Neural progenitor cell (in vitro differentiated cells): ENCODE measurements at regions not wholly inside any gene's neighbourhood (a gene's known extent, or its start where the extent isn't known, plus 50 kb on each side); places are given as distances from the start of the nearest gene placed in this dataset.

Experiments
- DNase-seq: peaks from one replicate; pipeline ENCODE4 v3.0.0-alpha.2; 2016; ENCODE audit warnings: low spot score
- H2AFZ ChIP-seq: fragments of 200-600 bp; sonication (generic); replicated peaks from 2 replicates; pipeline ENCODE4 v1.6.1; 2016; ENCODE audit warnings: antibody characterized with exemption
- H3F3A ChIP-seq: fragments of 200-600 bp; sonication (generic); 2 replicates; pipeline ENCODE4 v1.6.1; 2016; ENCODE audit warnings: antibody characterized with exemption, low read depth
- H3K27ac ChIP-seq: fragments of 200-600 bp; sonication (generic); 2 replicates; pipeline ENCODE4 v1.5.1; 2016; ENCODE audit warnings: mild to moderate bottlenecking
- H3K27me3 ChIP-seq: fragments of 200-600 bp; sonication (generic); 2 replicates; pipeline ENCODE4 v1.6.1; 2016; ENCODE audit warnings: mild to moderate bottlenecking, moderate library complexity
- H3K36me3 ChIP-seq: fragments of 200-600 bp; sonication (generic); 2 replicates; pipeline ENCODE4 v1.5.1; 2016
- H3K4me1 ChIP-seq: fragments of 200-600 bp; sonication (generic); 2 replicates; pipeline ENCODE4 v1.6.1; 2016; ENCODE audit warnings: mixed run types
- H3K4me2 ChIP-seq: fragments of 200-600 bp; sonication (generic); 2 replicates; pipeline ENCODE4 v1.6.1; 2016
- H3K4me3 ChIP-seq: fragments of 200-600 bp; sonication (generic); 2 replicates; pipeline ENCODE4 v1.5.1; 2016
- H3K79me2 ChIP-seq: fragments of 200-600 bp; sonication (generic); 2 replicates; pipeline ENCODE4 v1.6.1; 2016; ENCODE audit warnings: low read depth
- H3K9ac ChIP-seq: fragments of 200-600 bp; sonication (generic); 2 replicates; pipeline ENCODE4 v1.6.1; 2016
- H3K9me3 ChIP-seq: fragments of 200-600 bp; sonication (generic); 2 replicates; pipeline ENCODE4 v1.5.1; 2016; ENCODE audit warnings: low read depth
- H4K20me1 ChIP-seq: fragments of 200-600 bp; sonication (generic); 2 replicates; pipeline ENCODE4 v1.6.1; 2016; ENCODE audit warnings: low read depth
- H3K27ac Mint-ChIP-seq: 3 replicates; pipeline ENCODE4 v1.8.0; 2021; ENCODE audit warnings: mixed read lengths
- H3K27me3 Mint-ChIP-seq: 2 replicates; pipeline ENCODE4 v1.8.0; 2022; ENCODE audit warnings: low read depth, mild to moderate bottlenecking, inconsistent platforms, moderate library complexity, mixed read lengths; ENCODE audit not compliant: insufficient read depth
- H3K36me3 Mint-ChIP-seq: 3 replicates; pipeline ENCODE4 v1.8.0; 2021; ENCODE audit warnings: mixed read lengths
- H3K4me1 Mint-ChIP-seq: 3 replicates; pipeline ENCODE4 v1.8.0; 2021; ENCODE audit warnings: mixed read lengths
- H3K4me3 Mint-ChIP-seq: 3 replicates; pipeline ENCODE4 v1.8.0; 2021; ENCODE audit warnings: mild to moderate bottlenecking, moderate library complexity, mixed read lengths
- H3K9me3 Mint-ChIP-seq: 3 replicates; pipeline ENCODE4 v1.8.0; 2020; ENCODE audit warnings: mixed read lengths
- CTCF ChIP-seq: fragments of 200-600 bp; sonication (generic); IDR thresholded peaks from 2 replicates; pipeline ENCODE4 v1.5.1; 2017; ENCODE audit warnings: antibody characterized with exemption, mild to moderate bottlenecking
- EZH2 ChIP-seq: fragments of 200-600 bp; sonication (generic); IDR thresholded peaks from 2 replicates; pipeline ENCODE4 v1.6.1; 2017; ENCODE audit warnings: antibody characterized with exemption, mild to moderate bottlenecking, moderate library complexity
- EZH2phosphoT487 ChIP-seq: fragments of 200-600 bp; sonication (generic); IDR thresholded peaks from 2 replicates; pipeline ENCODE4 v1.6.1; 2017; ENCODE audit warnings: antibody characterized with exemption

DNA sequence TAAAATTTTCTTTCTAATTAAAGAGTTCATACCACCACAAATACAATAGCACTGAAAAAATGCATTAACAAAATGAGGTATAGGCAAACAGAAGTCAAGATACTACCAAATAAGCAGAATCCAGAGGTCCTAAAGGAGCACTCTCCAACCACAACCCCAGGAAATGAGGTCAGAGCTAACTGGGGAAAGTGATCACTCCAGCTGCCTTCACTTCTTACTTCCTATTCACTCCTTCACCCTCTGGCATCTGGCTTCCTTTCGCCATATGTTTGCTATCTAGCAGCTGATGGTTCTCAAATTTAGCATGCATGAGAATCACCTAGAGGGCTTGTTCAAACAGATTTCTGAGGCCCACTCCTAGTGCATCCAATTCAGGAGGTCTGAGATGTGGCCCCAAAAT, 212.6 kb upstream of the ACVR2A start:
- Histone ChIP-seq H3K4me1 (no peaks in the 10 kb centered on the region), H3K4me3 (no peak overlapping the region), H3K4me2 (no peak overlapping the region), H3K79me2 (no peaks in the 10 kb centered on the region), H3K9ac (no peak overlapping the region), H3K27me3 (no peaks in the 10 kb centered on the region), H3K9me3 (no peaks in the 10 kb centered on the region), H3K27ac (no peak overlapping the region), H3K36me3 (no peaks in the 10 kb centered on the region), H2AFZ (no peak overlapping the region), H4K20me1 (no peaks in the 10 kb centered on the region), H3F3A (no peaks in the 10 kb centered on the region)
- Mint-ChIP-seq H3K27ac (no peak overlapping the region), H3K9me3 (no peaks in the 10 kb centered on the region), H3K4me1 (no peaks in the 10 kb centered on the region), H3K27me3 (no peaks in the 10 kb centered on the region), H3K36me3 (no peaks in the 10 kb centered on the region), H3K4me3 (no peak overlapping the region)
- TF ChIP-seq EZH2phosphoT487 (no peak), CTCF (no peak), EZH2 (no peak)
- DNase-seq = no peak

- Mint-ChIP-seq H3K4me1 (no peaks in the 10 kb centered on the region), H3K9me3 (no peaks in the 10 kb centered on the region), H3K4me3 (no peak overlapping the region), H3K27ac (no peak overlapping the region), H3K27me3 (no peaks in the 10 kb centered on the region), H3K36me3 (no peaks in the 10 kb centered on the region)
- TF ChIP-seq EZH2phosphoT487 = no peak
- TF ChIP-seq CTCF = no peak
- no peak for TF ChIP-seq EZH2
- no peaks in the 10 kb centered on the region for H4K20me1 ChIP-seq
- peak overlapping the region; percentile 4 for H2AFZ ChIP-seq
- no peak overlapping the region for H3K9ac ChIP-seq
- H3K9me3 ChIP-seq = no peaks in the 10 kb centered on the region
- no peak overlapping the region for H3K4me3 ChIP-seq
- no peak for DNase-seq
- H3K36me3 ChIP-seq = no peaks in the 10 kb centered on the region
- no peaks in the 10 kb centered on the region for H3K4me1 ChIP-seq
- H3K4me2 ChIP-seq = no peak overlapping the region
- no peak overlapping the region for H3K27ac ChIP-seq
- no peaks in the 10 kb centered on the region for H3K27me3 ChIP-seq
- H3K79me2 ChIP-seq = no peaks in the 10 kb centered on the region
- no peaks in the 10 kb centered on the region for H3F3A ChIP-seq
Measured at GRCh38 chr2:147631294-147631693, 213.5 kb upstream of the ACVR2A start.

- no peaks in the 10 kb centered on the region for H3K27me3 Mint-ChIP-seq
- no peak for DNase-seq
- no peaks in the 10 kb centered on the region for H3K9me3 Mint-ChIP-seq
- Histone ChIP-seq H4K20me1 (no peaks in the 10 kb centered on the region), H3K9ac (no peak overlapping the region), H3F3A (no peaks in the 10 kb centered on the region), H3K4me3 (no peak overlapping the region), H3K79me2 (no peaks in the 10 kb centered on the region), H3K27me3 (no peaks in the 10 kb centered on the region), H3K27ac (no peak overlapping the region), H3K36me3 (no peaks in the 10 kb centered on the region), H3K4me2 (no peak overlapping the region), H3K9me3 (no peaks in the 10 kb centered on the region), H2AFZ (no peak overlapping the region), H3K4me1 (no peaks in the 10 kb centered on the region)
- H3K4me1 Mint-ChIP-seq = no peaks in the 10 kb centered on the region
- H3K27ac Mint-ChIP-seq = no peak overlapping the region
- TF ChIP-seq EZH2 (no peak), EZH2phosphoT487 (no peak), CTCF (no peak)
- no peaks in the 10 kb centered on the region for H3K36me3 Mint-ChIP-seq
- no peak overlapping the region for H3K4me3 Mint-ChIP-seq
Measured at GRCh38 chr2:147630585-147630984, 214.2 kb upstream of the ACVR2A start.
